KOPT-K1 (cell line): ENCODE measurements at regions not wholly inside any gene's neighbourhood (a gene's known extent, or its start where the extent isn't known, plus 50 kb on each side); places are given as distances from the start of the nearest gene placed in this dataset.

ENCODE experiments used
- H3K27ac ChIP-seq: fragments of 200-600 bp; sonication (generic); 2 replicates; pipeline ENCODE4 v1.5.1; 2016; ENCODE audit warnings: antibody characterized with exemption, mild to moderate bottlenecking, low read depth, low read length; ENCODE audit not compliant: poor library complexity, severe bottlenecking
- H3K36me3 ChIP-seq: fragments of 200-600 bp; sonication (generic); 2 replicates; pipeline ENCODE4 v1.5.1; 2017; ENCODE audit warnings: antibody characterized with exemption, mild to moderate bottlenecking, low read length, moderate library complexity; ENCODE audit not compliant: insufficient read depth
- H3K9me3 ChIP-seq: fragments of 200-600 bp; sonication (generic); 2 replicates; pipeline ENCODE4 v1.5.1; 2017; ENCODE audit warnings: antibody characterized with exemption, low read length, mild to moderate bottlenecking; ENCODE audit not compliant: insufficient read depth, poor library complexity, severe bottlenecking

DNA sequence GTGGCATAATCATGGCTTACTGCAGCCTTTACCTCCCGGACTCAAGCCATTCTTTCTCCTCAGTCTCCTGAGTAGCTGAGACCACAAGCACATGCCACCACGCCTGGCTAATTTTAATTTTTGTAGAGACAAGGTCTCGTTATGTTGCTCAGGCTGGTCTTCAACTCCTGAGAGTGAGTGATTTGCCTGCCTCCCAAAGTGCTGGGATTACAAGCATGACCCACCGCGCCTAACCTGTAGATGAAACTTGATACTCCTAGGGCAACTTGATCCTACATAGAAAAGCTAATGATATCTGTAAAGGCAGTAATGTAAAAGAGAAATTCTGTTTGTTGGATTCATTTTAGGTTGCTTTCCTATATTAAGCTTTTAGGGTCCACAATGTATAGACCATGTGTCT, 391.9 kb upstream of the THRB start:
- H3K9me3 ChIP-seq = no peaks in the 10 kb centered on the region

DNA sequence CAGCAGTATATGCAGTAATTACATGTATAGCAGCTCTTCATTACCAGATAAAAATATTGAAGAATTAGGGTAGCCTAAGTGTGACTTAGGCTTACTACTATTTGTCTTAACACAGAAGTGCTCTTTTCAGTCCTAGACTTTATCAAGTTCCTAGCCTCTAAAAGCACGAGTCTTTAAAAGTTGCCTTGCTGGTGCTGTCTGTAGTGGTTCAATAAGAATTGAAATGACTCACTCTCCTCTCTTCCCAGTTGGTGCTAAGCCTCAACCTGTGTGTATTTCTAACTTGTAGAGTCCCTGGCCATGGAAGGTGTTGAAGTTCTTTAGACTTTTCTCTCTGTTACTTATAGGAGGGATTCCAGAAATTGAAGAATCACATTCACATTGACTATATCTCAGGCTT, 395.4 kb upstream of the THRB start:
- Histone ChIP-seq H3K27ac (no peak overlapping the region), H3K9me3 (no peaks in the 10 kb centered on the region), H3K36me3 (no peaks in the 10 kb centered on the region)

More for the DNA sequence above, 391.9 kb upstream of the THRB start:
- no peak overlapping the region for H3K27ac ChIP-seq
- no peaks in the 10 kb centered on the region for H3K36me3 ChIP-seq

DNA sequence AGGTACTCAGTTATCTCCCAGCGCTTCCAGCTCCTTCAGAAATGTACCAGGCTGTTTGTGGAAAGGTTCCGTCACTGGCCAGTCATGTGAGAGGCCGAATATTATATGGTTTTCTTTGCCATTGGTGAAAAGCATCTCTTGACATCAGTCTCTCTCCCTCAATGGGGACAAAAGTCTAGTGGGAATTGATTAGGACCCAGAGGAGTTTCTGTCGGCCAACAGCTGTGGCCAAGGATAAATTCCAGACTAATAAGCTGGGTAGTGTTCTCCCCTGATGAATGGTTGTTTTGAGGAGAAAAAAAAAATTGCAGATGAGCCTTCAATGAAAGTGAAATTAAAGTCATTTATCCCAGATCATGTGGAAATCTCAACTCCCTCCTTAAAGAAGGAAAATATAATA, 404.7 kb upstream of the THRB start:
- H3K9me3 ChIP-seq = no peaks in the 10 kb centered on the region
- H3K27ac ChIP-seq = no peak overlapping the region
- no peaks in the 10 kb centered on the region for H3K36me3 ChIP-seq

DNA sequence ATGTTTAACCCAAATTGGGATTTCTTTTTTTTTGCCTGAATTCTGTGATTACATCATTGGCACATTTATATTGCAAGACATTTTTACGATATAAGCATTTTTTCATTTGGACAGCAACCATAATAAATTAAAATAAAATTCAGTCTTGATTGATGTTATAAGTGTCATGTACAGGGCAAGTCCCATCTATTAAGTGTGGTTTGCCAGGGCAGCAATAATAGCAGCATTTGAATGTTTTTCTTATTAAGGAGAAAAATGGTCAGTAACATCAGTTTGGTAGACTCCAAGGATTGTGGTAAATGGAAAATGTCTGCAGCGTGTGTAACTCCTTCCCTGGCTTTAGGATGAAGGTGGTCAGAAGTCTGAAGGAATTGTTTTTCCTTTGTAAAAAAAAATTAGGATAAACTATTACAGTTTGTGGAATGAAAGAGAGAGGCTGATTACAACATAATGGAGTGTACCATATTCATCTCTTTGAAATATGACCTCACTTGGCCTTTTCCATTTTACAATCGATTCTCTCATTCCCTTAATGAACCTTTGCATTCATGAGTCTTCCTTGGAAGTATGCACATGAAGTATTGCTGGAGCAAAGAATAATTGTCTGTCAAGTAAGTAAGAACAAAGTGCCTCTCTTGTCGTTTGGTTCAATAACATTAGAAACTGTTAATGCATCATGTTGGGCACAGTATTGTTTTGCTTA, 405.4 kb upstream of the THRB start:
- H3K9me3 ChIP-seq = no peaks in the 10 kb centered on the region
- no peaks in the 10 kb centered on the region for H3K36me3 ChIP-seq
- H3K27ac ChIP-seq = no peak overlapping the region

DNA sequence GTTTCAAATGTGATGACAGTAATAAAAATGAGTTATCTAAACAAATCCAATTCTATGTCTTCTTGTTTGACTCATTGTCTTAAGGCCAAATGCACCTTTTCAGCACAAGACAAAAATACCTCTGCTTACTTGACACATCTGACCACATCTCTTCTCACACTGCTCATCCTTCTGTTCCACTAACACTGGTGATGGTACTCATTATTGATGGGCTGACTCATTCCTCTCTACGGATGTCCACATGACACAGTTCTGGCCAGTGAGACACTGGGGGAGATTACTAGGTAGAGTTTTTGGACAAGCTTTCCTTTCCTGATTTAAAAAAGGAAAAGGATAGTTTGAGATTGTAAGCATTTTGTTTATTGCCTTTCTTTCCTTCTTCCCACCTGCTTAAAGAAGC, 410.6 kb upstream of the THRB start:
- no peak overlapping the region for H3K27ac ChIP-seq
- no peaks in the 10 kb centered on the region for H3K36me3 ChIP-seq
- H3K9me3 ChIP-seq = no peaks in the 10 kb centered on the region

DNA sequence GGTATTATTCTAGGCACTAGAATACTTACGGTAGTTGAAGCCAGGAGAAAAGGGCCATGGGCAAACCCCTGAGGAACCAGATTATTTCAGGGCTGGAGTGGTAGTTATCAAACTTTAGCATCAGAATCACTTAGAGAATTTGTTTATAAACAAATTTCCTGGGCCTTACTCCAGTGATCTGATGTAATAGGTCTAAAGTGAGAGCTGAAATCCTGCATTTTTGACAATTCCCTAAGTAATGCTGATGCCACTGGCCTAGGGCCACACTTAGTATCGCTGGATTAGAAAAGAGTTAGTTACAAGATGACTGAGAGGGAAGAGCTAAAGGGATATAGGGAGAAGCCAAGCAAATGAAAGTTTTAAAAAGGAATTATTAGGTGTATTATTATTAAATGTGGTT, 412.5 kb upstream of the THRB start:
- no peaks in the 10 kb centered on the region for H3K36me3 ChIP-seq
- no peak overlapping the region for H3K27ac ChIP-seq
- H3K9me3 ChIP-seq = no peaks in the 10 kb centered on the region

DNA sequence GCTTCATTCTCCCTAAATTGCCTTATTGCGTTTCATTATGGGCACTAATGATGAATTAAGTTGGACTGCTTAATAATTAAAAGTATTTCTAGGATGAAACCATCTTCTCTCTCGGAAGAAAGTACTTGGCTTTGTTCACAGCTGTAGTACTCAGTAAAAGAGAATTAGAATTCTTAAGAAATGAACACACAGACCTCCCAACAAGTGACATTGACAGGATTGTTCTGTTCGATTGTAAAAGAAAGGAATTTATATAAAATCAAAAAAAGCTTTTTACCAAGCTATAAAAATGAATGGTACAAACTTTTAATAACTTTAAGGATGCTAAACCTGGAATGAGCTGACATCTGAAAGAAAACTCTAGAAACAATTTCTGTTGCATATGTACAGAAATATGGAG, 416.4 kb upstream of the THRB start:
- H3K9me3 ChIP-seq = no peaks in the 10 kb centered on the region
- H3K36me3 ChIP-seq = no peaks in the 10 kb centered on the region
- no peak overlapping the region for H3K27ac ChIP-seq

DNA sequence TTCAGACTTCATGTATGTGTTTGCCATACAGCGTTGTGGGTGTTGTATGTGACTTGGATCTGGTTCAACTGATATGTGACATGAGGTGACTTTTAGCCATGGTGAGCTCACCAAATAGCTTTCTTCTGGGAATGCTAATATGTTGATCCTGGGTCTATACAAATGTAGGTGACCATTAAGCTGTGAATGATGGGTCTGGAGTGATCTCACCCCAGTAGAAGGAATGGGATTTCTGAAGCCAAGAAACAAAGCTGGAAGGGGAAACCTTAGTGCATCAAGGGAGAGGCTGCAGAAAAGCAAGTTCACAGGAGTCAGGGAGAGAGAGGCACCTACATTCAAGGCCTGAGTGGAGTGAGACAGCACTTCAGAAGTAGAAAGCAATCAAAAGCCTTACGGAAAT, 421.0 kb upstream of the THRB start:
- no peaks in the 10 kb centered on the region for H3K9me3 ChIP-seq

DNA sequence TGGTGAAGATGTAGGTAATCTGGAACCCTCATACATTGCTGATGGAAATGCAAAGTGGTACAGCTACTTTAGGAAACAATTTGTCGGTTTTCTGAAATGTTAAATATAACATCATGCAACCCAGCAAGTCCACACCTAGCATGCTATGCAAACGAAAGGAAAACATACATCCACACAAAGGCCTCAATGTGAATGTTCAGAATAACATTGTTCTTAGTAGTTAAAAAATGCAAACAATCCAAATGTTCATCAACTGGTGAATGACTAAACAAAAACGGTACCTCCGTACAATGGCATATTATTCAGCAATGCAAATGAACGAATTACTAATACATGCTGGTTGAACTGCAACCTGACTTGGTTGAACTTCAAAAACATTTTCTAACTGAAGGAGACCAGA, 423.3 kb upstream of the THRB start:
- Histone ChIP-seq H3K9me3 (no peaks in the 10 kb centered on the region), H3K27ac (no peak overlapping the region), H3K36me3 (no peaks in the 10 kb centered on the region)

More for the DNA sequence above, 421.0 kb upstream of the THRB start:
- no peaks in the 10 kb centered on the region for H3K36me3 ChIP-seq
- H3K27ac ChIP-seq = no peak overlapping the region

DNA sequence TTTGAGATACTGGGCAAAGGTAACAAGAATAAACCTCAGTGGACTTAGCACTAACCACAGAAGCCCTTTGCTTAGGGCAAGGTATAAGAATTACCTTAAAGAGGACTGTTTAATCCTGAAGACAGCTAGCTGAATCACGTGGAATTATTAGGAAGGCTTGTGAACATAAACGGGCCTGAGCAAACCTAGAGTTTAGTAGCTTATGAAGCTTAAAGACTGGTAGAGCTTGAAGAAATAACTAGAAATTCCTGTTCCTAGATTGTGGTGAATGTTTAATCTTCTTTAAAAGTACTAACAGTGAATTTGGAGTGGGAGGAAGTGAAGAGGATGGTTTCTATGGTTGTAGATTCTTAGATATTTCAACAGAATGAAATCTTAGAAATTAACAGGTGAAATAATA, 428.9 kb upstream of the THRB start:
- H3K27ac ChIP-seq = no peak overlapping the region
- no peaks in the 10 kb centered on the region for H3K9me3 ChIP-seq
- no peaks in the 10 kb centered on the region for H3K36me3 ChIP-seq

DNA sequence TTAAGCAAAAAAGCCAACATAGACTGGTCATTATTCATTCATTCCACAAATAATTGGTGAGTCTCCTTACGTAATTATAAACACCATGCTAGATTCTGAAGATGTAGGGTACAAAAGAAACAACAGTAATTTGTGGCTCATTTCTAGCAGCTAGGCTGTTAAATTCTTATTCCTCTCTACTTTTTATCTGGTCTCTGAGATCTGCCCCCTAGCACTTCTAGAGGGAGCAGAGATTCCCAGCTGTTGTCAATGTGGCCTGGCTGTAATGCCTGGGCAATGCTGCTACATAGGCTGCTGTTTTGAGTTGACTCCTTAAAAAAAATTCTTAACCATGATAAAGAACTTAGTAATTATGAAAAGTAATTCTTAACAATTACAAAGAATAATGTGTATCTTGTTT, 434.9 kb upstream of the THRB start:
- no peaks in the 10 kb centered on the region for H3K9me3 ChIP-seq
- H3K27ac ChIP-seq = no peak overlapping the region
- no peaks in the 10 kb centered on the region for H3K36me3 ChIP-seq

DNA sequence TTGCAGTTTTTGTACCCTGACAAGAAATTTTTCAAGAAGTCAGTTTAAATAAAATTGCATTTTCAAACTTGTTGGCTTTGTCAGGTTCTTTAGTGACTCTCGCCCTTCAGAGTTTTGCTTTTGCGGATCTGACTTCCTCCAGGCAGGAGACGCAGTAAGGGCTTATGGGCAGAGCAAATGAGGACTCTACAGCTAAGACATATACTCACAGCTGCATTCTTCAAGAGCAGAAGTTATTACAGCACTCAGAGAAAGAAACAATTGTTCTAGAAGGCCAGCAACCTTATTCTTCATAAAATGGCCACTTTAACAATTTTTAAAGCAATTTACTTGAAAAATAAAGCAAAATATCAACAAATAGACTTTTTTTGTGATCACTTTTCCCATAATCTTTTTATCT, 438.8 kb upstream of the THRB start:
- Histone ChIP-seq H3K9me3 (no peaks in the 10 kb centered on the region), H3K36me3 (no peaks in the 10 kb centered on the region), H3K27ac (no peak overlapping the region)

DNA sequence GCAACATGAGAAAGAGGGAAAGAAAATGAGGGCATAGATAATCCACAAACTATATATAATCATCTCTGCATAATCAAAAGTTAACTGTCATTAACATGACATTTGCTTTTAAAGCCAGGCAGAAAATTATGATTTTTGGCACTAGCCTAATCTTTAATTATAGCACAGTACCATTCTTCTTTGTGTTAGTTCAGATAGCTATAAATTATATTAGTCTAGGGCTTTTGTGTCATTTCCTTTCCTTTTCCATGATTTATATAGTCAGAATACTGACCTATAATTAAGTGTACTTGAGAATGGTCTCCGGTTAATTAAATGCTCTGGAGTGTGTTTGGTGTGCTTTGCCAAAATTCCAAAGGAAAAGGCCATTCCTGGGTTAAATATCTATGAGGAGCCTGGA, 441.9 kb upstream of the THRB start:
- no peaks in the 10 kb centered on the region for H3K36me3 ChIP-seq
- H3K9me3 ChIP-seq = no peaks in the 10 kb centered on the region
- no peak overlapping the region for H3K27ac ChIP-seq

DNA sequence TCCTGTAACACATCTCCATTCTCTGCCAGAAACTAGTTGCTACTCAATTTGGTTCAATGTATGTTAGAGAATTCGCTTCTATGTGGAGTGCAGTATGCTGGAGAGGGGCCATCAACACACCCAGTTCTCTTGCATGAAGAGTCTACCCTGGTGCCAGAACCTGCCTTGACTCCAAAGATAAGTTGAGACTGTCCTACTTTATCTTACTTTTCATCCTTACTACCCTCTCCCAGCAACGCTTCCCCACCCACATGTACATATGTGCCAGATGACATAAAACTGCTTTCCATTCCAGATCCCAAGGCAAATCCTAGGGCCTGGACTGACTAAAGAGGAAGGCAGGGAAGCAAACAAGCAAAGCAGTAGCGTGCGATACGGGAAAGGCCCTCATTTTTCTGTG, 442.6 kb upstream of the THRB start:
- H3K9me3 ChIP-seq = no peaks in the 10 kb centered on the region
- no peak overlapping the region for H3K27ac ChIP-seq
- no peaks in the 10 kb centered on the region for H3K36me3 ChIP-seq

DNA sequence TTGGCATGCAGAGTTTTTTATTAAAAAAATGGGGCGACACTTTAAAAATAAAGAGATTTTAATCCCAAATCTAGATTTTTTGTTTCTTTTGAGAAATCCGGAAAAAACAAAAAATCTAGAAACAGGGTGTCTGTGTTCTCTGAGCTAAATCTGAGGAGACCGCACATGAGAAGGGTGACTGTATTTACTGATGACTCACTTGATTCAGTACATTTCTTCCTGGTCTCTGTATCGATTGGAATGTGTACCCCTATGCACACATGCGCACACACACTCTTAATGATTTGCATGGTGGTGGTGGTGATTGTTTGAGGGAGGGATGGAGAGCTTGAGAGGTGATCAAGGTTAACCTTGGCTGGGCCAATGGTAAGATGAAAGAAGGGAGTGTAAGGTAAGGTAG, 443.1 kb upstream of the THRB start:
- H3K27ac ChIP-seq = no peak overlapping the region

DNA sequence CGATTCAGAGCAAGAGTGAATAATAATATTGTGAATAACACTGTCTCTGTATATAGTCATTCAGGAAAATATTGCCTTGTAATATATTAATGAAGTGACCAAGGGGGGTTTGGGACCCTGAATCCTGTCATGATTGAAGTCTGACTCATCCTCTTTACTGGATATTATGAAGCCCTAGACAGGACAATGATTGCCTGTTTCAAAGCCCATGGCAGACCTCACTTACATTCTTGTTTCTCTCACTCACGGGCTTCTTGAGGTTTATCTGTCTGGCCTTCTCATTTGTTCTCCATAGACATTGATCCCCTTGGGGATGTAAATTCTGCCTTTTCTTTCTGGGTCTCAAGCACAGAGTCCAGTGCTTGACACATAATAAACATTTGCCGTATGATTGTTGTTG, 449.3 kb upstream of the THRB start:
- Histone ChIP-seq H3K9me3 (no peaks in the 10 kb centered on the region), H3K27ac (no peak overlapping the region), H3K36me3 (no peaks in the 10 kb centered on the region)

More for the DNA sequence above, 443.1 kb upstream of the THRB start:
- Histone ChIP-seq H3K9me3 (no peaks in the 10 kb centered on the region), H3K36me3 (no peaks in the 10 kb centered on the region)
